ENCODE measurements at regions not wholly inside any gene's neighbourhood (a gene's known extent, or its start where the extent isn't known, plus 50 kb on each side); places are given as distances from the start of the nearest gene placed in this dataset.

- Histone ChIP-seq H3K4me3 (no peak overlapping the region), H3K36me3 (no peaks in the 10 kb centered on the region), H3K27ac (replicated peaks in 1 of 4) (no peak overlapping the region), H3K9me3 (no peaks in the 10 kb centered on the region), H3K27me3 (peaks cover 0 to 19% (median 0%) of the 10 kb centered on the region in 4 donors), H3K4me1 (no peaks in the 10 kb centered on the region)
- WGBS: 84% methylated on average over 7 of the region's 7 CpGs
- TF ChIP-seq POLR2A (IDR thresholded peaks at IDR 0.05; ENCODE audit: low read depth) (no peak), CTCF (IDR thresholded peaks at IDR 0.05) (no peak), EP300 (IDR thresholded peaks at IDR 0.05) (no peak), POLR2AphosphoS5 (IDR thresholded peaks at IDR 0.05) (no peak)
- DNase-seq (ENCODE audit: extremely low spot score): peak; percentile 74
- intact Hi-C loops (cut with DNase I): no loop called here
These were observed 75.1 kb downstream of the C1QL2 start for GRCh38 chr2:119083416-119083815.

- TF ChIP-seq EP300 (IDR thresholded peaks at IDR 0.05) (no peak), CTCF (IDR thresholded peaks at IDR 0.05) (no peak), POLR2A (IDR thresholded peaks at IDR 0.05; ENCODE audit: low read depth) (no peak), POLR2AphosphoS5 (IDR thresholded peaks at IDR 0.05) (no peak)
- no peak overlapping the region for H3K4me3 ChIP-seq
- peak; percentile 90 for DNase-seq (ENCODE audit: extremely low spot score)
- no peaks in the 10 kb centered on the region for H3K9me3 ChIP-seq
- H3K36me3 ChIP-seq: no peaks in the 10 kb centered on the region
- H3K27ac ChIP-seq (replicated peaks in 1 of 4): no peak overlapping the region
- 75% methylated on average over 10 of the region's 10 CpGs for WGBS
- no peaks in the 10 kb centered on the region for H3K4me1 ChIP-seq
- intact Hi-C loops (cut with DNase I): no loop called here
- H3K27me3 ChIP-seq: peaks cover 0 to 19% (median 0%) of the 10 kb centered on the region in 4 donors
These were observed 75.6 kb downstream of the C1QL2 start for GRCh38 chr2:119082821-119083400.

GRCh38 chr2:119078796-119079195 lies 79.8 kb downstream of the C1QL2 start:
- TF ChIP-seq POLR2A (IDR thresholded peaks at IDR 0.05; ENCODE audit: low read depth): no peak
- TF ChIP-seq POLR2AphosphoS5 (IDR thresholded peaks at IDR 0.05): no peak
- TF ChIP-seq CTCF (IDR thresholded peaks at IDR 0.05): no peak
- no peak for TF ChIP-seq EP300 (IDR thresholded peaks at IDR 0.05)
- 84% methylated on average over 3 of the region's 3 CpGs for WGBS
- DNase-seq (ENCODE audit: extremely low spot score): no peak

GRCh38 chr2:119076713-119077112 lies 81.8 kb downstream of the C1QL2 start:
- H3K4me3 ChIP-seq: no peak overlapping the region
- 71% methylated on average over 8 of the region's 8 CpGs for WGBS
- intact Hi-C loops (cut with DNase I): no loop called here

More at GRCh38 chr2:119078796-119079195, 79.8 kb downstream of the C1QL2 start:
- intact Hi-C loops (cut with DNase I): no loop called here
- H3K27me3 ChIP-seq: peaks cover 0 to 30% (median 0%) of the 10 kb centered on the region in 4 donors
- H3K36me3 ChIP-seq: no peaks in the 10 kb centered on the region
- no peak overlapping the region for H3K27ac ChIP-seq (replicated peaks in 1 of 4)
- H3K4me1 ChIP-seq: no peaks in the 10 kb centered on the region
- no peak overlapping the region for H3K4me3 ChIP-seq
- no peaks in the 10 kb centered on the region for H3K9me3 ChIP-seq

More at GRCh38 chr2:119076713-119077112, 81.8 kb downstream of the C1QL2 start:
- no peaks in the 10 kb centered on the region for H3K36me3 ChIP-seq
- TF ChIP-seq EP300 (IDR thresholded peaks at IDR 0.05): no peak
- no peak for TF ChIP-seq POLR2A (IDR thresholded peaks at IDR 0.05; ENCODE audit: low read depth)
- TF ChIP-seq POLR2AphosphoS5 (IDR thresholded peaks at IDR 0.05): no peak
- no peak for TF ChIP-seq CTCF (IDR thresholded peaks at IDR 0.05)
- no peak overlapping the region for H3K27ac ChIP-seq (replicated peaks in 1 of 4)
- peaks cover 0 to 40% (median 0%) of the 10 kb centered on the region in 4 donors for H3K27me3 ChIP-seq
- no peaks in the 10 kb centered on the region for H3K9me3 ChIP-seq
- no peaks in the 10 kb centered on the region for H3K4me1 ChIP-seq
- DNase-seq (ENCODE audit: extremely low spot score): peak; percentile 60

All from esophagus muscularis mucosa (tissue), 4 donors.